NCI-H2029 treated with DMSO at 0.1 percent for 48 hours (cell line): ENCODE measurements at regions not wholly inside any gene's neighbourhood (a gene's known extent, or its start where the extent isn't known, plus 50 kb on each side); places are given as distances from the start of the nearest gene placed in this dataset.
"Not testable (repeated sequence)": the region's sequence is repeated elsewhere in the genome, so short reads cannot be mapped to it uniquely, and the experiment has no call there.

Experiments used
- DNase-seq: peaks from one replicate; lab custom pipeline; 2025; lab: John Stamatoyannopoulos, UW

GRCh38 chr14:25546826-25547225 is 496.9 kb upstream of the STXBP6 start:
- DNase-seq: no peak

GRCh38 chr14:25537846-25538455 is 488.0 kb upstream of the STXBP6 start:
- DNase-seq: peak; percentile 27

- no peak for DNase-seq
Measured at GRCh38 chr14:25526290-25526689, 476.3 kb upstream of the STXBP6 start.

- no peak for DNase-seq
Measured at GRCh38 chr14:25522926-25523325, 473.0 kb upstream of the STXBP6 start.

- DNase-seq: no peak
Measured at GRCh38 chr14:25522116-25522515, 472.2 kb upstream of the STXBP6 start.

- DNase-seq: no peak
Measured at GRCh38 chr14:25521616-25522015, 471.7 kb upstream of the STXBP6 start.

- DNase-seq: no peak
Measured at GRCh38 chr14:25520821-25521220, 470.9 kb upstream of the STXBP6 start.

- DNase-seq: no peak
Measured at GRCh38 chr14:25518364-25518763, 468.4 kb upstream of the STXBP6 start.

- DNase-seq: no peak
Measured at GRCh38 chr14:25516838-25517237, 466.9 kb upstream of the STXBP6 start.

GRCh38 chr14:25508845-25509244 is 458.9 kb upstream of the STXBP6 start:
- DNase-seq: no peak

- DNase-seq: no peak
Measured at GRCh38 chr14:25501749-25502148, 451.8 kb upstream of the STXBP6 start.

- DNase-seq: no peak
Measured at GRCh38 chr14:25488961-25489360, 439.0 kb upstream of the STXBP6 start.

GRCh38 chr14:25485381-25485780 is 435.4 kb upstream of the STXBP6 start:
- no peak for DNase-seq

GRCh38 chr14:25484906-25485305 is 435.0 kb upstream of the STXBP6 start:
- DNase-seq: no peak

GRCh38 chr14:25484235-25484634 is 434.3 kb upstream of the STXBP6 start:
- DNase-seq: no peak

GRCh38 chr14:25477316-25478098 is 427.6 kb upstream of the STXBP6 start:
- no peak for DNase-seq

GRCh38 chr14:25472700-25473099 is 422.8 kb upstream of the STXBP6 start:
- no peak for DNase-seq

GRCh38 chr14:25464772-25465171 is 414.8 kb upstream of the STXBP6 start:
- no peak for DNase-seq

GRCh38 chr14:25464078-25464477 is 414.1 kb upstream of the STXBP6 start:
- no peak for DNase-seq

- no peak for DNase-seq
Measured at GRCh38 chr14:25463480-25463879, 413.5 kb upstream of the STXBP6 start.

- DNase-seq: no peak
Measured at GRCh38 chr14:25461780-25462179, 411.8 kb upstream of the STXBP6 start.

GRCh38 chr14:25444381-25444780 is 394.4 kb upstream of the STXBP6 start:
- no peak for DNase-seq

- not testable (repeated sequence) for DNase-seq
Measured at GRCh38 chr14:25440382-25440781, 390.4 kb upstream of the STXBP6 start.

GRCh38 chr14:25436906-25437305 is 387.0 kb upstream of the STXBP6 start:
- no peak for DNase-seq
